NCI-H524 (cell line): ENCODE measurements at regions not wholly inside any gene's neighbourhood (a gene's known extent, or its start where the extent isn't known, plus 50 kb on each side); places are given as distances from the start of the nearest gene placed in this dataset.

Experiments used
- DNase-seq, 2 experiments: peaks; one replicate each; lab custom pipeline; 2025; lab: John Stamatoyannopoulos, UW

- peak; percentile 80 to 90 for DNase-seq
Measured at GRCh38 chr1:30378991-30379581, 344.3 kb downstream of the MATN1 start.

GRCh38 chr1:30378003-30378596 lies 345.3 kb downstream of the MATN1 start:
- no peak for DNase-seq

- peak in 1 of 2 experiments; percentile 24 for DNase-seq
Measured at GRCh38 chr1:30377230-30378002, 346.0 kb downstream of the MATN1 start.

GRCh38 chr1:30376054-30376697 lies 347.2 kb downstream of the MATN1 start:
- DNase-seq, result no peak

- no peak for DNase-seq
Measured at GRCh38 chr1:30375156-30375555, 348.2 kb downstream of the MATN1 start.

GRCh38 chr1:30374400-30375070 lies 348.9 kb downstream of the MATN1 start:
- no peak for DNase-seq

GRCh38 chr1:30373471-30374399 lies 349.6 kb downstream of the MATN1 start:
- DNase-seq, result no peak

GRCh38 chr1:30372792-30373433 lies 350.5 kb downstream of the MATN1 start:
- DNase-seq, result no peak

- DNase-seq, result no peak
Measured at GRCh38 chr1:30371888-30372791, 351.2 kb downstream of the MATN1 start.

- no peak for DNase-seq
Measured at GRCh38 chr1:30371179-30371788, 352.1 kb downstream of the MATN1 start.

GRCh38 chr1:30368651-30369240 lies 354.6 kb downstream of the MATN1 start:
- DNase-seq, result no peak

GRCh38 chr1:30366911-30367310 lies 356.5 kb downstream of the MATN1 start:
- DNase-seq, result no peak

GRCh38 chr1:30366199-30366598 lies 357.2 kb downstream of the MATN1 start:
- DNase-seq, result no peak

GRCh38 chr1:30365596-30365995 lies 357.8 kb downstream of the MATN1 start:
- no peak for DNase-seq

GRCh38 chr1:30363031-30363430 lies 360.4 kb downstream of the MATN1 start:
- DNase-seq, result no peak

- no peak for DNase-seq
Measured at GRCh38 chr1:30362603-30362990, 360.8 kb downstream of the MATN1 start.

GRCh38 chr1:30361890-30362602 lies 361.3 kb downstream of the MATN1 start:
- DNase-seq, result peak in 1 of 2 experiments; percentile 4

GRCh38 chr1:30360753-30361152 lies 362.6 kb downstream of the MATN1 start:
- DNase-seq, result peak in 1 of 2 experiments; percentile 5
